ENCODE measurements at regions not wholly inside any gene's neighbourhood (a gene's known extent, or its start where the extent isn't known, plus 50 kb on each side); places are given as distances from the start of the nearest gene placed in this dataset.

GRCh38 chr2:226680719-226681118 is 118.9 kb downstream of the IRS1 start:
- no peak for DNase-seq

DNA sequence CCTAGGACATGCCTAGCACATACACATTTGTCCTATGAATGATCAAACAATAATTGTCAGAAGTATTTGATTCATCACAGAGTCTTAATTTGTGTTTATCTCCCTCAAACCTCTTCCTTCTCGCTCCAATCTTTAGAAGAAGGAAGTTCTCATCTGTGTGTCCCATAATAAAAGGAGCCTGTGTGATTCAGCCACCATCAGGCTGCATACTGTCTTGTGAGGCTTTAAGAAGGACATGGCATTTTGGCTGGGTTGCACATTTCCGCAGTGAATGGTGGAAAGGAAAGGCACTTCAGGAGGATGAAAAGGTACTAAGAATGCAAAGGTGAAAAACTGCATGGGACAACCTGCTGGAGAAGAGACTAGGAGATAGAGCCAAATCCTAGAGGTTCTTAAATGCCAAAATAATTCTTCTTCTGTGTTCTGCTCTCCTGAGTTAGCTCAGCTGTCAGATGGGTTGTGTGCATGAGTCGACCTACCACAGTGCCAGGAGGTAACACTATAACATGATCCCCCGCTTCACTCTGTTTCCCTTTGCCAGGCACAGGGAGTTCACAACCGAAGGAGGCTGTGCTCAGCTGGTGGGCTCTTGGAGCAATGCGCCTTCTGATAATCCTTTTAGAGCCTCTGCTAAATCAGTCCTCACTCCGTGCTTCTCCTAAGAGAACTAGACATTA is 120.1 kb downstream of the IRS1 start:
- no peak for DNase-seq

DNA sequence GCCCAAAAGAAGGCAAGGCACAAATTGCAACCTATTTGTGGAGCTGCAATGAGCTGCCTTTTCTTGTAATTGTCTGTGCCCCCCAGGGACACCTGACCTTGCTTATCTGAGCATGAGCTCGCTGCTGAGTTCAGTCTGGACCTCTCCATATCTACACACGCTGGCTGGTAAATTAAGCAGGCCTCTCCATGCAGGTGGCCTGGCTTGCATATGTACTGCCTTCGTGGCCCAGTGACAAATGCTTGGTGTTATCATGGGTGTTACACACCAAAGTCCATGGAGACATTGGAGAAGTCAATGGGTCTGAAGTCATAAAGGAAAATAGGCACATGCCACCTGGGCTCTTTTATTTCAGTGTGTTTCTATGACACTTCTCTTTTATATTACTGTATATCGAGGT is 121.2 kb downstream of the IRS1 start:
- DNase-seq: no peak

DNA sequence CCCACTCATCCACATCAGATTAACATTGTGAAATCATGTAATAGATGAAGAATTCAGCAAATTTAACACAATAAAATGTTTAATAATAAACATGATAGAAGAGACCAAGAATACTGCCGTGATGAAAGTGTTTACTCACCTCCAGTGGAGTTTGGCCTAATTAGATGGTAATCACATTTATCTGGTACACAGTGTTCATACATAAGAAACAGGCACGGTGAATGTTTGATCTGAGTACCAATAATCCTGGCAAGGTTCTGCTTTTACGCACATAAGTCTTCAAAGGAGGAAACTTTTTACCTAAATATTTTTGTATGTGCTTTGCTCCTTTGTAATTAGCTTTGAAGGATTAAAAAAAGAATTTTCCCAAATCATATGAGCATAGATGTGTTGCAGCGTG is 122.5 kb downstream of the IRS1 start:
- no peak for DNase-seq

- no peak for DNase-seq
Observed at GRCh38 chr2:226676618-226677017, 123.0 kb downstream of the IRS1 start.

DNA sequence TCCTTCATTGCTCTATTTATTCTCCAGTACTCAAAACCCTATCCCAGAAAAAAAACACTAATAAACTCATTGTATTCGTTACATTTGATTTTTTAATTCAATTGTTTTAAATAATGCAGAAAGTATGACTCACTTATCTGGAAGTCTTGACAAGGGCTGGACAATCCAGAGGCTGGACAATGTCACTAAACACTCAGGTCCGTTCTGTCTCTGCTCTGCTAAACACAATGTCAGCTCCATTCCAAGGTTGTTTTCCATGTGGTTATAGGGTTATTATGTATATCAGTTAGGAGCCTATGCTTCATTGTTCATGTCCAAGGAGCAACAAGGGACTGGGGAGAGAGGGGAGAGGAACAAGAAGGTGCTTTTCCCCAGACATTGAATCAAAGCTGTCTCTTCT is 125.5 kb downstream of the IRS1 start:
- no peak for DNase-seq

DNA sequence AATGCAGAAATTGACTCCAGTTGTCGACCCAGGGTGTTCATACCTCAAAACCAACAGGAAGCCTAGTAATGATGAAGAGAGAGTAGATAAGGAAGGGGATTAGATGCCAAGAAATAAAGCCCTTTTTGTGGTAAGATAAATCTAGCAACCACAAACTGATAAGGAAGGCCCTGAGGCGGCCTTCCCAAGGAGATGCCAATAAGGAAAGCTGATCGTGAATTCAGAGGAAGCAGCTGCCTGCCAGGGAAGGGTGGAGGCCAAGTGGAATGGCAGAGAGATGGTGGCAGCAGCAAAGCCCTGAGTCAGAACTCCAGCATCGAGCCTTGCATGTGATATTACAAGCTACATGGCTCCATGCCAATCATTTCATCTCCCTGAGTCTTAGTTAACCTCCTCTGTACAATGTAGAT is 126.3 kb downstream of the IRS1 start:
- DNase-seq: no peak

- DNase-seq: no peak
Observed at GRCh38 chr2:226671141-226671676, 128.4 kb downstream of the IRS1 start.

- no peak for DNase-seq
Observed at GRCh38 chr2:226669905-226670304, 129.7 kb downstream of the IRS1 start.

DNA sequence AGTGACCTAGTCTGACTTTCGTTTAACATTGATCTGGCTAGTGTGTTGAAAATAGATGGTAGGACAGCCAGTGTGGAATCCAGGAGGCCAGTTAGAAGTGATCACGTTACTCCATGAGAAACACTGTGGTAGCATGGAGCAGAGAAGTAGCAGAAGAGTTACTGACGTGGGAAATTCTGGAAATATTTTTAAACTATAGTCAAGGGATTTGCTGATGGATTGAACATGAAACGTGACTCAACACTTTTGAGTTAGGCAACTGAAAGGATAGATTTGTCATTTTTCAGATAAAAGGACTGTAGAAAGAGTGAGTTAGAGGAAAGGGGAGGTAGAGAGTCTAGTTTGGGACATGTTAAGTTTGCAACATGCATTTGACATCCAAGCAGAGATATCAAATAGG is 130.4 kb downstream of the IRS1 start:
- no peak for DNase-seq

DNA sequence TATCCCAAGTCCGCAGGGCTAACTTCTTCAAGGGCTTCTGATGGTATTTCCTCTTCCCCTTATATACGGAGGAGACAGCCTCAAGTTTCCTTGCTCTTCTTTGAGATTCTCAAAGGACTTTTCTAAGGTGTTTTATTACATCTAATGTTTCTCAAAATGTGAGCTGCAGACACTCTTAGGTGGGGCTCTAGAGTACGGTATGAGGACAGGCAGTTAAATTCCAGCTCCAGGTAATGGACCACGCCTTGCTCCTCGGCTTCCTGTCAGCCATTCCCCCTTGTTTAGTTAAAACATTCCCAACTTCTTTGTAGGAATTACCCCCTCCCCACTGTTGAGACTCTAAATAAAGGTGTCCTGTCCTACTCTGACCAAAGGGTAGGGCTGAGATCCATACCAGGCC is 131.9 kb downstream of the IRS1 start:
- no peak for DNase-seq

- no peak for DNase-seq
Observed at GRCh38 chr2:226665306-226665831, 134.3 kb downstream of the IRS1 start.

- DNase-seq: no peak
Observed at GRCh38 chr2:226664661-226665060, 135.0 kb downstream of the IRS1 start.

DNA sequence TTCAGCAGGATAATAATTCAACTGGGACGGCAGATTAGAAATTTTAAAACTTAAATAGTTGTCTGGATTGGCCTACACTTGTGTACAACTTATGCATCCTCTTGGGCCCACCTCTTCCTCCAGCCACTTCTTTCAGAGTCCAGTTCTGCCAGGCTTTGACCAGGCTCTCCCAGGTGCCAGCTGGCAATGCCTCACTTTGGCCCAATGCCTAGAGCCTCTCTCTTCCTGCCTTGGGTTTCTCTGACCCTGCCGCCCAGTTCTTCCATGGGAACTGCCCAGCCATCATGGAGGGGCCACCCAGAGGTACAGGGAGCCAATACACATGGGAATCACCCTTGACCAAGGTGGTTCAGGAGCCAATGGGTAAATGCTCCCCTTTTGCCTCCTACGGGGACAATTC is 135.5 kb downstream of the IRS1 start:
- DNase-seq: peak in 1 of 56 donors; percentile 27

- peak in 8 of 56 donors; percentile 4 to 63 (median 30) for DNase-seq
Observed at GRCh38 chr2:226661789-226662545, 137.7 kb downstream of the IRS1 start.

GRCh38 chr2:226660526-226660925 is 139.1 kb downstream of the IRS1 start:
- no peak for DNase-seq

GRCh38 chr2:226660124-226660523 is 139.5 kb downstream of the IRS1 start:
- DNase-seq: no peak

DNA sequence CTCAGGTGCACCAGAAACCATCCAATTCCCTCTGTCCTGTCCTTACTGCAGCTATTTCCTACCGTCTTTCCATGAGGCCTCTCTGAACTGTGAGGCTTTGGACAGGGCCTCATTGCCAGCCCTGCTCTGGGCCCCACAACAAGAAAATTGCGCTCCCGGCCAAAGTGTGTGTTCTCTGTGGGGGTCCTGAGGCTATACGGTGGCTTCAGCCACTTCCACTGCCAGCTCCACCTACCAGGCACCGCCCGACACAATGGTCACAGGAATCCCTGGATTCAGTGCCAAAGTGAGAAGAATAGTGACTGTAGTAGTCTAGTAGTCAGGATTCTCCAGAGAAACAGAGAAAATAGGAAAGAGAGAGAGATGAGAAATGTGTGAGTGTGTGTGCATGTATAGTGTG is 140.2 kb downstream of the IRS1 start:
- DNase-seq: no peak

DNA sequence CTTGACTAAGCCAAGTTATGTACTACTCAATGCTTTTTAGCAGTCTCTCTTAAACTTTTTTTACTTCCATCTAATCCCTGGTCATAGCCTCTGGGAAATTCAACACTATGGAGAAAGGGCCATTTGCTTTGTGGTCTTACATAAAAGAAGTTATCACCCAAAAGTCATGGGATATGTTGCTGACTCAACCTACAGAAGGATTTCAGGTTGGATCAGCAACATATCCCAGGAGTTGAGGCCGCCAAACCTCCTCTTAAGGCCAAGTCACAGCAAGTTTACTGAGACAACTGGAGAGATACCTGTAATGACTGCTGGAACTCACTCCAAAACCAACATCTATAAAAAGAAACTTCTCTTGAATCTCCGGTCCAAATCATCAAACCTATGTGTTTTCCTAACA is 141.1 kb downstream of the IRS1 start:
- no peak for DNase-seq

DNA sequence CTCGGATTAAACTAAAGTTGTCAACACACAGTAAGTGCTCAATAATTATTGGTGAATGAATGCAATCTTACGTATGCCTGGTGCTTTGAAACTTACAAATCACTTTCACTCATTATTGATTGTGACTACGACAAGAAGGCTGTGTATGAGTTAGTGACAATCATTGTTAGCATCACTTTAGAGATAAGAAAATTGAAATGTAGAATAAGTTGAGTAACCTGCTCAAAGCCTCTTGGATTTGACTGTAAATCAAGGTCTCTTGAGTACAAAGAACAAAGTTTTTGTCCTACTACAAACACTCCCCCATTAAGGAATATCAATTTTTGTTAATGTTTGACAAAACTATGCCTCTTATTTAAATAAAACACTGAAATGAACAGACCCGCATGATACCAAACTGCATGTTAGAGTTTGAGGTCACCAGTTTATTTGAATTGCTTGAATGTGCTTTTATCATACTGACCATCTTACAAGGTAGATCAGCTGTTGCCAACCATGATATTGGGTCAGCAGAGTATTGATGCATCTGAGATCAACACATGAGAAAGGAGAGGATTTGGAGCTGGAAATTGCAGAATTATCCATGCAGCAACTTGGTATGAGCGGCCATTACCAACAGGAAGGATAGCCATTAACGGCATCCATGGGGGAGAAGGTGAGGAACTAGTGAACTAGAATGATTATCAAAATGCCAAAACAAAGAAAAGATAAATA is 142.1 kb downstream of the IRS1 start:
- DNase-seq: no peak

- DNase-seq: no peak
Observed at GRCh38 chr2:226656367-226656766, 143.3 kb downstream of the IRS1 start.

GRCh38 chr2:226655871-226656270 is 143.7 kb downstream of the IRS1 start:
- no peak for DNase-seq

All from amygdala (tissue), 56 donors.